ENCODE measurements at regions not wholly inside any gene's neighbourhood (a gene's known extent, or its start where the extent isn't known, plus 50 kb on each side); places are given as distances from the start of the nearest gene placed in this dataset.

DNA sequence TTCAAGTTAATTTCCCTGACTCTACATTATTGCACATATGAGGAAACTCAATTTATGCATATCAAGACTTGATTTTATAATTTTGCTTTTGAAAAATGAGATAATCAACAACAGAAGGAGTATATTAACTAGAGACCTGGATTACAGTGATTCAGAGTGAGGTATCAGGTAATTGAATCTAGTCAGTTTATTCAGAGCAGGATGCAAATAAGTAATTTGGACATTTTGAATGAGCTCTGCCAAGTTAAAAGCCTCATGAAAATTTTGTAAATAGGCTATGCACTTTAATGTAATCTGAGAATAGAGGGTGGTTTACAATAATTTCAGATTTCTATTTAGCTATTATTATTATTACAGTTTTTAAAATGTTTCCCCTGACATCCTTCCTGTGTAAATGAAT lies 203.7 kb upstream of the EMCN start:
- TF ChIP-seq RCOR1 (IDR thresholded peaks at IDR 0.05; ENCODE audit: low read length) (no peak), EP300 (IDR thresholded peaks at IDR 0.05; ENCODE audit: borderline replicate concordance in 1 of 2, low read depth in 1 of 2, low read length in 1 of 2) (no peak; a peak in 1 of 4 replicates)

Data from SK-N-SH (cell line).